ENCODE measurements at regions not wholly inside any gene's neighbourhood (a gene's known extent, or its start where the extent isn't known, plus 50 kb on each side); places are given as distances from the start of the nearest gene placed in this dataset.

GRCh38 chr10:28385748-28386502 is 83.1 kb upstream of the MPP7 start:
- H3K27me3 Mint-ChIP-seq (ENCODE audit: insufficient read depth, unreplicated experiment): no peaks in the 10 kb centered on the region
- Histone ChIP-seq H3K27me3 (replicated peaks; ENCODE audit: control insufficient read depth, insufficient read depth, low read length) (no peaks in the 10 kb centered on the region), H3K9me3 (no peaks in the 10 kb centered on the region), H3K4me3 (ENCODE audit: low read depth, low read length) (no peak overlapping the region), H3K36me3 (ENCODE audit: control insufficient read depth, insufficient read depth, low read length) (no peaks in the 10 kb centered on the region), H3K4me1 (peaks cover 22% of the 10 kb centered on the region)
- DNase-seq: no peak
- TF ChIP-seq, protein P1, sequence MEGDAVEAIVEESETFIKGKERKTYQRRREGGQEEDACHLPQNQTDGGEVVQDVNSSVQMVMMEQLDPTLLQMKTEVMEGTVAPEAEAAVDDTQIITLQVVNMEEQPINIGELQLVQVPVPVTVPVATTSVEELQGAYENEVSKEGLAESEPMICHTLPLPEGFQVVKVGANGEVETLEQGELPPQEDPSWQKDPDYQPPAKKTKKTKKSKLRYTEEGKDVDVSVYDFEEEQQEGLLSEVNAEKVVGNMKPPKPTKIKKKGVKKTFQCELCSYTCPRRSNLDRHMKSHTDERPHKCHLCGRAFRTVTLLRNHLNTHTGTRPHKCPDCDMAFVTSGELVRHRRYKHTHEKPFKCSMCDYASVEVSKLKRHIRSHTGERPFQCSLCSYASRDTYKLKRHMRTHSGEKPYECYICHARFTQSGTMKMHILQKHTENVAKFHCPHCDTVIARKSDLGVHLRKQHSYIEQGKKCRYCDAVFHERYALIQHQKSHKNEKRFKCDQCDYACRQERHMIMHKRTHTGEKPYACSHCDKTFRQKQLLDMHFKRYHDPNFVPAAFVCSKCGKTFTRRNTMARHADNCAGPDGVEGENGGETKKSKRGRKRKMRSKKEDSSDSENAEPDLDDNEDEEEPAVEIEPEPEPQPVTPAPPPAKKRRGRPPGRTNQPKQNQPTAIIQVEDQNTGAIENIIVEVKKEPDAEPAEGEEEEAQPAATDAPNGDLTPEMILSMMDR (IDR thresholded peaks at IDR 0.05; ENCODE audit: insufficient read depth in 1 of 2, low read depth in 1 of 2, low read length in 1 of 2, severe bottlenecking in 1 of 2, unreplicated experiment in 1 of 2): no peak
- peaks cover 26% of the 10 kb centered on the region for H3K4me1 Mint-ChIP-seq (ENCODE audit: low read depth, unreplicated experiment)
- POLR2A ChIA-PET: interaction anchor here (0.9 kb wide), 1 partner anchor 83 kb away, joined by 4 read pairs; the partner anchor contains the start of gene MPP7
- intact Hi-C loops (cut with micrococcal nuclease; ENCODE audit: unreplicated experiment): no loop called here
- CTCF ChIA-PET: interaction anchor here (1.0 to 2.2 kb wide), 4 partner anchors 8 to 135 kb away, joined by 4 to 14 read pairs (median 4); partner anchors contain the start of gene MPP7
- no peak overlapping the region for H3K27ac Mint-ChIP-seq (ENCODE audit: unreplicated experiment)
- H3K9me3 Mint-ChIP-seq (ENCODE audit: unreplicated experiment): peaks cover 10% of the 10 kb centered on the region
- no peak overlapping the region for H3K4me3 Mint-ChIP-seq (ENCODE audit: unreplicated experiment)
- no peaks in the 10 kb centered on the region for H3K36me3 Mint-ChIP-seq (ENCODE audit: insufficient read depth, unreplicated experiment)
- no TSS peak for BruUV-seq (replicated peaks)

DNA sequence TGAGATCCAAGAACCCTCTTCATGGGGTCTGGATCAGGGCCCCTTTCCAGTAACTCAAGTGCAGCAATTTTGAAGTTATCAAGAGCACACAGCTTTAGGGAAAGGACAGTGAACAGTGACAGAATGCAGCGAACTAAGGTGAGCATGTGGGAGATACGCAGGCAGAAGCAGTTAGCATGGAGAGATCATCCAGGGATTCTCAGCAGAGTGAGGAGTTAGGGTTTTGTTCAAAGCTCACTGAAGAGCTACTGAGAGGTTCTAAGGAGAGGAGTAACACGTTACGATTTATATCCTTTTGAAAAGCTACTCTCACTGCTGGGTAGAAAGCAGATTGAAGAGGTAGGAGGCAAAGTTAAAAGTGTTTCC is 83.6 kb upstream of the MPP7 start:
- TF ChIP-seq, protein P1 (IDR thresholded peaks at IDR 0.05; ENCODE audit: insufficient read depth in 1 of 2, low read depth in 1 of 2, low read length in 1 of 2, severe bottlenecking in 1 of 2, unreplicated experiment in 1 of 2): no peak
- Histone ChIP-seq H3K4me1 (peaks cover 16% of the 10 kb centered on the region), H3K36me3 (ENCODE audit: control insufficient read depth, insufficient read depth, low read length) (no peaks in the 10 kb centered on the region), H3K9me3 (no peaks in the 10 kb centered on the region), H3K27me3 (replicated peaks; ENCODE audit: control insufficient read depth, insufficient read depth, low read length) (no peaks in the 10 kb centered on the region), H3K4me3 (ENCODE audit: low read depth, low read length) (no peak overlapping the region)
- Mint-ChIP-seq H3K4me1 (ENCODE audit: low read depth, unreplicated experiment) (peaks cover 26% of the 10 kb centered on the region), H3K4me3 (ENCODE audit: unreplicated experiment) (no peak overlapping the region), H3K27ac (ENCODE audit: unreplicated experiment) (no peak overlapping the region), H3K27me3 (ENCODE audit: insufficient read depth, unreplicated experiment) (no peaks in the 10 kb centered on the region), H3K9me3 (ENCODE audit: unreplicated experiment) (peaks cover 10% of the 10 kb centered on the region), H3K36me3 (ENCODE audit: insufficient read depth, unreplicated experiment) (no peaks in the 10 kb centered on the region)
- ChIA-PET CTCF (interaction anchor here (0.7 to 2.2 kb wide), 2 partner anchors 83 to 84 kb away, joined by 4 to 14 read pairs; partner anchors contain the start of gene MPP7), POLR2A (interaction anchor here (0.9 kb wide), 1 partner anchor 83 kb away, joined by 4 read pairs; the partner anchor contains the start of gene MPP7)
- no TSS peak for BruUV-seq (replicated peaks)
- intact Hi-C loops (cut with micrococcal nuclease; ENCODE audit: unreplicated experiment): no loop called here
- DNase-seq: no peak

DNA sequence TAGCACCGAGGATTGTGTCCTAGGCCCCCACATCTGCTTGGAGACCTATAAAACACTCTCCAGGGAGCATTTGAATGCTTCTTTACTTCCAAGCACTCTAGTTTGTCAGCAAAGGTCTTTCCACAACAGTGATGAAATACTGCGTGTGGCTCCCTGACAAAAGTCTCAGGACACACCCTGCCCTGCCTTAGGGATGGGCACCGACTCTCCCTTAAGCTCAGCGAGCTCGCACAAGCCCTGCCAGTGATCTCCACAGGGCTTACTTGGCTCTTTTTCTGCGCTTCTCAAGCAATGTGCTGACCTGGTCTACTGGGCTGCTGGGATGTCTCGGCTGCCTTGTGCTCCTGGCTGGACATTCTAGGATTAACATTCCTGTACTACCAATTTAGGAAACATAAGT is 84.3 kb upstream of the MPP7 start:
- TF ChIP-seq, protein P1 (IDR thresholded peaks at IDR 0.05; ENCODE audit: insufficient read depth in 1 of 2, low read depth in 1 of 2, low read length in 1 of 2, severe bottlenecking in 1 of 2, unreplicated experiment in 1 of 2): no peak

More for the DNA sequence above, 84.3 kb upstream of the MPP7 start:
- Mint-ChIP-seq H3K27me3 (ENCODE audit: insufficient read depth, unreplicated experiment) (no peaks in the 10 kb centered on the region), H3K27ac (ENCODE audit: unreplicated experiment) (no peak overlapping the region), H3K9me3 (ENCODE audit: unreplicated experiment) (peaks cover 10% of the 10 kb centered on the region), H3K36me3 (ENCODE audit: insufficient read depth, unreplicated experiment) (no peaks in the 10 kb centered on the region), H3K4me3 (ENCODE audit: unreplicated experiment) (no peak overlapping the region), H3K4me1 (ENCODE audit: low read depth, unreplicated experiment) (peaks cover 26% of the 10 kb centered on the region)
- Histone ChIP-seq H3K4me1 (peaks cover 14% of the 10 kb centered on the region), H3K36me3 (ENCODE audit: control insufficient read depth, insufficient read depth, low read length) (no peaks in the 10 kb centered on the region), H3K4me3 (ENCODE audit: low read depth, low read length) (no peak overlapping the region), H3K9me3 (no peaks in the 10 kb centered on the region), H3K27me3 (replicated peaks; ENCODE audit: control insufficient read depth, insufficient read depth, low read length) (no peaks in the 10 kb centered on the region)
- POLR2A ChIA-PET: interaction anchor here (0.9 kb wide), 1 partner anchor 84 kb away, joined by 4 read pairs; the partner anchor contains the start of gene MPP7
- BruUV-seq (replicated peaks): no TSS peak
- no peak for DNase-seq
- intact Hi-C loops (cut with micrococcal nuclease; ENCODE audit: unreplicated experiment): no loop called here
- CTCF ChIA-PET: interaction anchor here (0.7 kb wide), 1 partner anchor 83 kb away, joined by 4 read pairs; no protein-coding TSS in a partner anchor

All from Caco-2 (cell line).